ENCODE measurements at regions not wholly inside any gene's neighbourhood (a gene's known extent, or its start where the extent isn't known, plus 50 kb on each side); places are given as distances from the start of the nearest gene placed in this dataset.
A peak's percentile ranks its signal among the peaks of the same experiment; 100 is the strongest.
"Not testable (repeated sequence)": the region's sequence is repeated elsewhere in the genome, so short reads cannot be mapped to it uniquely, and the experiment has no call there.

GRCh38 chr16:85513649-85514048 lies 99.5 kb upstream of the GSE1 start:
- no peaks in the 10 kb centered on the region for H3K9me3 ChIP-seq (ENCODE audit: control insufficient read depth, insufficient read depth, low read length)
- H3K27me3 ChIP-seq (ENCODE audit: control insufficient read depth, insufficient read depth, low read length), result no peaks in the 10 kb centered on the region
- no peaks in the 10 kb centered on the region for H3K36me3 ChIP-seq (ENCODE audit: control insufficient read depth, insufficient read depth, low read length)
- H3K4me1 ChIP-seq (ENCODE audit: control insufficient read depth, insufficient read depth, low read length), result peaks cover 71% of the 10 kb centered on the region
- 82% methylated on average over 7 of the region's 10 CpGs for WGBS (ENCODE audit: insufficient coverage)
- DNase-seq (ENCODE audit: low read depth in 4 of 6, low spot score in 6 of 6), result no peak
- no peak overlapping the region for H3K27ac ChIP-seq (ENCODE audit: low read depth, low read length)
- no peak overlapping the region for H3K4me3 ChIP-seq (ENCODE audit: low read depth, low read length)

- Histone ChIP-seq H3K36me3 (ENCODE audit: control insufficient read depth, insufficient read depth, low read length) (no peaks in the 10 kb centered on the region), H3K9me3 (ENCODE audit: control insufficient read depth, insufficient read depth, low read length) (no peaks in the 10 kb centered on the region), H3K4me3 (ENCODE audit: low read depth, low read length) (no peak overlapping the region), H3K27me3 (ENCODE audit: control insufficient read depth, insufficient read depth, low read length) (no peaks in the 10 kb centered on the region), H3K27ac (ENCODE audit: low read depth, low read length) (peak overlapping the region; percentile 73), H3K4me1 (ENCODE audit: control insufficient read depth, insufficient read depth, low read length) (peaks cover 67% of the 10 kb centered on the region)
- DNase-seq (ENCODE audit: low read depth in 4 of 6, low spot score in 6 of 6), result peak in 1 of 6 donors; percentile 89
- WGBS (ENCODE audit: insufficient coverage), result 23% methylated on average over 5 of the region's 8 CpGs
Observed at GRCh38 chr16:85514295-85514597, 98.9 kb upstream of the GSE1 start.

DNA sequence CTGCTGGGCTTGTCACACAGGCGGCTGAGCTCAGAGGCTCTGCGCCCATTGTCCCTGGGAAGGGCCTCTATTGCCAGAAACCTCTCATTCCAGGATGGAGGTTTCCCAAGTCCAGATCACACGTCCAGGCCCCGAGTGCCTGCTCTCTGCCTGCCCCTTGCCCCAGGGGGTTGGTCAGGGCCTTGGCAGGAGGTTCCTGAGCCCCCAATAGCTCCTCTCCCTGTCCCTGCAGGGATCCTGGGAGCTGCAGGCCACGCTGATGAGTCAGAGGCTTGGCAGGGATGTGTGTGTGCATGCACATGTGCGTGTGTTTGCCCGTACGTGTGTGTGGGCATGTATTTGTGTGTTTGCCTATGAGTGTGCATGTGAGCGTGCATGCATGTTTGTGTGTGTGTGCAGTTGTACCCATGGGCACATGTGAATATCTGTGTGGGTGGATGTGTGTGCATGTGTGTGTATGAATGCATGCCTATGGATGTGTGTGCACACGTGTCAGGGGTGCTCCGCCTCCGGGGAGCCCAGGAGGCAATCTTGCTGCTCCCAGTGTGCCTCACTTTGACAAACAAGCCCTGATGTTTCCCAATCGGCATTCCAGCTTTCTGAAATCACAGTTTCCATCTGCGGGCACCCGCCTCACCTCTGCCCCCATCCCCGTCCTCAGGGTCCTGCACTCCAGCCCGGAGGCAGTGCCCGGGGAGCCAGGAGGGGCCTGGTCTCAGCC lies 98.4 kb upstream of the GSE1 start:
- Histone ChIP-seq H3K27me3 (ENCODE audit: control insufficient read depth, insufficient read depth, low read length) (no peaks in the 10 kb centered on the region), H3K9me3 (ENCODE audit: control insufficient read depth, insufficient read depth, low read length) (no peaks in the 10 kb centered on the region), H3K36me3 (ENCODE audit: control insufficient read depth, insufficient read depth, low read length) (no peaks in the 10 kb centered on the region), H3K27ac (ENCODE audit: low read depth, low read length) (peak overlapping the region; percentile 73), H3K4me1 (ENCODE audit: control insufficient read depth, insufficient read depth, low read length) (peaks cover 62% of the 10 kb centered on the region), H3K4me3 (ENCODE audit: low read depth, low read length) (no peak overlapping the region)
- peak in 5 of 6 donors; percentile 52 to 96 (median 65) for DNase-seq (ENCODE audit: low read depth in 4 of 6, low spot score in 6 of 6)
- WGBS (ENCODE audit: insufficient coverage), result 33% methylated on average over 18 of the region's 18 CpGs

DNA sequence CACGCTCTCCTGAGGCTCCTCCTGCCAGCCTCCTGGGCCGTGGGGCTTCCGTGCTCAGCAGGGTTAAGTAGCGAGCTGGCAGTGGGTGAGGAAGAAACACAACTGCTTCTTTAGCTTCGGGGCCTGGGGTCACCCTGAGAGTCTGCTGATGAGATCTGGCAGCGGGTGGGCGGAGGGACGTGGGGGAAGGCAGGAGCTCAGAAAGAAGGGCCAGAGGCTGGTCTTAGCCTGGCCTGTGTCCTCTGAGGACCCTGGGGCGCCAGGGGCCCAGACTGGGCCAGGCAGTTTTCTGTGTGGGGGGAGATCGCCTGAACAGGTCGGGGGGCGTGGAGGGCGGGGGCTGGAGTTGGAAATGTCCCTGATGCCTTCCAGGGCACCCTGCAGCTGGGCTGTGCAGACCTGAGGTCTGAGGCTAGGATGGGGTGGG lies 97.8 kb upstream of the GSE1 start:
- Histone ChIP-seq H3K27me3 (ENCODE audit: control insufficient read depth, insufficient read depth, low read length) (no peaks in the 10 kb centered on the region), H3K27ac (ENCODE audit: low read depth, low read length) (peak overlapping the region; percentile 61), H3K36me3 (ENCODE audit: control insufficient read depth, insufficient read depth, low read length) (no peaks in the 10 kb centered on the region), H3K4me1 (ENCODE audit: control insufficient read depth, insufficient read depth, low read length) (peaks cover 56% of the 10 kb centered on the region), H3K9me3 (ENCODE audit: control insufficient read depth, insufficient read depth, low read length) (no peaks in the 10 kb centered on the region), H3K4me3 (ENCODE audit: low read depth, low read length) (no peak overlapping the region)
- 46% methylated on average over 12 of the region's 13 CpGs for WGBS (ENCODE audit: insufficient coverage)
- DNase-seq (ENCODE audit: low read depth in 4 of 6, low spot score in 6 of 6), result peak in 1 of 6 donors; percentile 54

DNA sequence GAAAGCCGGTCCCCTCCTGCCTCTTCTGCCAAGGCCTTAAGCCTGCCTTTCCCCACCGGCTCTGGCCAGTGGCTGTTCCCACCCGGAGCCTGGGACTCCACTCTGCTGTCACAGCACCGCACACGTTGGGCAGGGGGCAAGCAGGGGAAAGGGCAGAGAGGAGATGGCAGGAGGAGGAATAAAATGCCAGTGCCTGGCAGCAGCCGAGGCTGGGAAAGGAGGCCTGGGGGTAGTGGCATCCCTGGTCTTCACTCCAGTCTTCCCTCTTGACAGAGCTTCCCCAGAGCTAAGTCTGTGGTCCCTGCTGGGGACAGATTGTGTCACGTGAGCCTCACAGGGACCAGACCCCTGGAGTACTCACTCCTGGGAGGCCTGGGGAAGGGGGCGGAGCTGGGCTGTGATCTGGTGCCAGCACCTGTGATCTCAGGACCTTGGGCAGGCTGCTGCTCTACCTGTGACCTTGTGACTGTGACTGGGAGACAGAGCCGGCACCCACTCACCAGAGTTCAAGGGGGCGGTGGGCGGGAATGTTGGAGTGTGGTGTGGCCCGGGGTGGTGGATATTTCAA lies 97.2 kb upstream of the GSE1 start:
- no peak for DNase-seq (ENCODE audit: low read depth in 4 of 6, low spot score in 6 of 6)
- Histone ChIP-seq H3K27ac (ENCODE audit: low read depth, low read length) (no peak overlapping the region), H3K4me1 (ENCODE audit: control insufficient read depth, insufficient read depth, low read length) (peaks cover 54% of the 10 kb centered on the region), H3K4me3 (ENCODE audit: low read depth, low read length) (no peak overlapping the region), H3K9me3 (ENCODE audit: control insufficient read depth, insufficient read depth, low read length) (no peaks in the 10 kb centered on the region), H3K27me3 (ENCODE audit: control insufficient read depth, insufficient read depth, low read length) (no peaks in the 10 kb centered on the region), H3K36me3 (ENCODE audit: control insufficient read depth, insufficient read depth, low read length) (no peaks in the 10 kb centered on the region)
- WGBS (ENCODE audit: insufficient coverage), result 66% methylated on average over 4 of the region's 12 CpGs

- DNase-seq (ENCODE audit: low read depth in 4 of 6, low spot score in 6 of 6), result no peak
- H3K36me3 ChIP-seq (ENCODE audit: control insufficient read depth, insufficient read depth, low read length), result no peaks in the 10 kb centered on the region
- no peak overlapping the region for H3K27ac ChIP-seq (ENCODE audit: low read depth, low read length)
- H3K27me3 ChIP-seq (ENCODE audit: control insufficient read depth, insufficient read depth, low read length), result no peaks in the 10 kb centered on the region
- H3K9me3 ChIP-seq (ENCODE audit: control insufficient read depth, insufficient read depth, low read length), result no peaks in the 10 kb centered on the region
- no peak overlapping the region for H3K4me3 ChIP-seq (ENCODE audit: low read depth, low read length)
- WGBS (ENCODE audit: insufficient coverage), result 94% methylated on average over 6 of the region's 7 CpGs
- H3K4me1 ChIP-seq (ENCODE audit: control insufficient read depth, insufficient read depth, low read length), result peaks cover 61% of the 10 kb centered on the region
Observed at GRCh38 chr16:85517154-85517553, 96.0 kb upstream of the GSE1 start.

DNA sequence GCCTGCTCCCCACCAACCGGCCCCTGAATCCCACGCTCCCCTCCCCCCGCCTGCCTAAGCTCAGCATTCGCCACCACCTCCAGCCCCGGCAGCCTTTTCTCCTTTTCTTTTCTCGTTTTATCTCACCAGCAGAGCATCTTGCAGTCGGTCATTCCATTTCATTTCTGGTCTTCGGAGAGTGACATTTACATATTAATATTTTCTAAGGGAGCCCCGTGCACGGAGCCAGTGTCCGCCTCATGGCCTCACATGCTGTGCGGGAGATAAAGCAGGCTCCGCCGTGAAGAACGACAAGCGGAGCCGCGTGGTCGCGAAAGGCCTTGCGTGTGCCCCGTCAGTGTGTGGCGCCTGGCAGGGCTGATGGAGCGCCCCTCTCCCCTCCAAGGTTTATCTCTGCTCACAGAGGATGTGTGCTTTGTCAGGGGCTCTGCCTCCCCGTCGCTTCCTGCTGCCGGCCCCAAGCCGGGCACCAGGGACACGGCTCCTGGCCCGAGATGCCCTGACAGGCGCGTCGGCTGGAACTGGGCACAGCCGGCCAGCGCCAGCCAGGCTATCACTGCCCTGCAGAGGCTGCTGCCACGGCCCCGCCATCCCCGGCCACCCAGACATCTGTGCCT lies 95.5 kb upstream of the GSE1 start:
- WGBS (ENCODE audit: insufficient coverage), result 68% methylated on average over 35 of the region's 38 CpGs
- Histone ChIP-seq H3K27me3 (ENCODE audit: control insufficient read depth, insufficient read depth, low read length) (no peaks in the 10 kb centered on the region), H3K4me3 (ENCODE audit: low read depth, low read length) (no peak overlapping the region), H3K36me3 (ENCODE audit: control insufficient read depth, insufficient read depth, low read length) (no peaks in the 10 kb centered on the region), H3K4me1 (ENCODE audit: control insufficient read depth, insufficient read depth, low read length) (peaks cover 62% of the 10 kb centered on the region), H3K9me3 (ENCODE audit: control insufficient read depth, insufficient read depth, low read length) (no peaks in the 10 kb centered on the region), H3K27ac (ENCODE audit: low read depth, low read length) (no peak overlapping the region)
- peak in 1 of 6 donors; percentile 71 for DNase-seq (ENCODE audit: low read depth in 4 of 6, low spot score in 6 of 6)

- WGBS (ENCODE audit: insufficient coverage), result 95% methylated on average over 17 of the region's 17 CpGs
- no peaks in the 10 kb centered on the region for H3K36me3 ChIP-seq (ENCODE audit: control insufficient read depth, insufficient read depth, low read length)
Observed at GRCh38 chr16:85518398-85519049, 94.6 kb upstream of the GSE1 start.

GRCh38 chr16:85519050-85519440 lies 94.1 kb upstream of the GSE1 start:
- not testable (repeated sequence) for H3K9me3 ChIP-seq (ENCODE audit: control insufficient read depth, insufficient read depth, low read length); H3K36me3 ChIP-seq (ENCODE audit: control insufficient read depth, insufficient read depth, low read length); H3K4me3 ChIP-seq (ENCODE audit: low read depth, low read length); H3K27ac ChIP-seq (ENCODE audit: low read depth, low read length); DNase-seq (ENCODE audit: low read depth in 4 of 6, low spot score in 6 of 6); H3K27me3 ChIP-seq (ENCODE audit: control insufficient read depth, insufficient read depth, low read length)
- WGBS (ENCODE audit: insufficient coverage), result 64% methylated on average over 3 of the region's 5 CpGs
- peaks cover 60% of the 10 kb centered on the region for H3K4me1 ChIP-seq (ENCODE audit: control insufficient read depth, insufficient read depth, low read length)

More at GRCh38 chr16:85518398-85519049, 94.6 kb upstream of the GSE1 start:
- Histone ChIP-seq H3K27me3 (ENCODE audit: control insufficient read depth, insufficient read depth, low read length) (no peaks in the 10 kb centered on the region), H3K4me1 (ENCODE audit: control insufficient read depth, insufficient read depth, low read length) (peaks cover 60% of the 10 kb centered on the region), H3K27ac (ENCODE audit: low read depth, low read length) (no peak overlapping the region), H3K4me3 (ENCODE audit: low read depth, low read length) (no peak overlapping the region), H3K9me3 (ENCODE audit: control insufficient read depth, insufficient read depth, low read length) (no peaks in the 10 kb centered on the region)
- no peak for DNase-seq (ENCODE audit: low read depth in 4 of 6, low spot score in 6 of 6)

Measured in spinal cord (tissue), 9 donors.